GM12878 (cell line): ENCODE measurements at regions not wholly inside any gene's neighbourhood (a gene's known extent, or its start where the extent isn't known, plus 50 kb on each side); places are given as distances from the start of the nearest gene placed in this dataset.

Source experiments
- CHD2 ChIP-seq: IDR thresholded peaks from 2 replicates; pipeline ENCODE4 v1.6.1; 2011; ENCODE audit warnings: low read depth, low read length, improper control_type of control experiment, borderline replicate concordance
- CREM ChIP-seq: IDR thresholded peaks from 2 replicates; pipeline ENCODE4 v1.6.1; 2014; ENCODE audit warnings: antibody characterized with exemption, low read depth
- CTCF ChIP-seq, 3 experiments: IDR thresholded peaks in 2 of 3; conservative IDR thresholded peaks in 1 of 3; 2 replicates each; pipeline ENCODE4 v1.5.1; 2011; ENCODE audit warnings: low read depth in 3 of 3, low read length in 3 of 3, mild to moderate bottlenecking in 3 of 3, control low read depth in 2 of 3, moderate library complexity in 2 of 3, inconsistent platforms in 1 of 3, mixed read lengths in 1 of 3; ENCODE audit not compliant: control insufficient read depth in 2 of 3, insufficient read depth in 1 of 3; ENCODE audit errors: extremely low read depth in 1 of 3
- EP300 ChIP-seq, 2 experiments: fragments of 150-350 bp in 1 of 2; IDR thresholded peaks; 2 replicates each; pipeline ENCODE4 v1.6.1; 2011 to 2012; ENCODE audit warnings: low read depth in 2 of 2, low read length in 2 of 2, borderline replicate concordance in 1 of 2, improper control_type of control experiment in 1 of 2, inconsistent platforms in 1 of 2; ENCODE audit not compliant: control insufficient read depth in 1 of 2
- RFX5 ChIP-seq: IDR thresholded peaks from 2 replicates; pipeline ENCODE4 v1.6.1; 2011; ENCODE audit warnings: low read depth, low read length, improper control_type of control experiment
- TCF12 ChIP-seq: IDR thresholded peaks from 2 replicates; pipeline ENCODE4 v1.6.1; 2011; ENCODE audit warnings: low read depth, mild to moderate bottlenecking, low read length

GRCh38 chr18:44325903-44326635 is 354.6 kb upstream of the SETBP1 start:
- no peak for TF ChIP-seq CREM
- TF ChIP-seq CHD2, result no peak
- TF ChIP-seq EP300 (IDR thresholded peaks at IDR 0.05; ENCODE audit: borderline replicate concordance in 1 of 2, control insufficient read depth in 1 of 2, low read depth in 2 of 2, low read length in 2 of 2), result no peak
- TF ChIP-seq CTCF (IDR thresholded peaks at IDR 0.05 in 2 of 3, conservative IDR thresholded peaks at IDR 0.05 in 1 of 3; ENCODE audit: control insufficient read depth in 2 of 3, extremely low read depth in 1 of 3, insufficient read depth in 1 of 3, low read depth in 3 of 3, low read length in 3 of 3), result peak; percentile 44 to 56 (median 47); a peak in 5 of 6 replicates
- TF ChIP-seq RFX5, result no peak
- no peak for TF ChIP-seq TCF12
